Naive thymus-derived CD8-positive, alpha-beta T cell (primary cell): ENCODE measurements at regions not wholly inside any gene's neighbourhood (a gene's known extent, or its start where the extent isn't known, plus 50 kb on each side); places are given as distances from the start of the nearest gene placed in this dataset.

Experiments used
- ATAC-seq, 2 donors: fragments of 150-1000 bp; cut with Tn5 transposase in 1 of 2; sonication (Bioruptor Pico), chemical (Tn5 transposase) in 1 of 2; 1 replicate in 1 of 2; 2 replicates in 1 of 2; pipeline ENCODE4 v1.10.0; 2021; ENCODE audit warnings: mild to moderate bottlenecking in 2 of 2, moderate library complexity in 2 of 2
- POLR2A ChIA-PET: fragments of 350-600 bp; sonication (Branson Sonifier 250); formaldehyde crosslinking; loops from one replicate; lab custom pipeline; 2021; ENCODE audit warnings: antibody characterized with exemption; lab: Charles Lee
- DNase-seq, 10 donors: peaks; one replicate each; pipeline versions ENCODE4 v3.0.0 to v3.0.0-alpha.2; 2020 to 2022
- H3K27ac Mint-ChIP-seq, 10 donors: one replicate each; pipeline ENCODE4 v1.8.0; 2020 to 2022; ENCODE audit warnings: mild to moderate bottlenecking in 10 of 10, mixed read lengths in 10 of 10, moderate library complexity in 4 of 10, inconsistent platforms in 1 of 10
- H3K27me3 Mint-ChIP-seq, 5 donors: one replicate each; pipeline ENCODE4 v1.8.0; 2021 to 2022; ENCODE audit warnings: mixed read lengths in 5 of 5
- H3K36me3 Mint-ChIP-seq, 3 donors: one replicate each; pipeline ENCODE4 v1.8.0; 2020 to 2022; ENCODE audit warnings: mixed read lengths in 3 of 3, mild to moderate bottlenecking in 2 of 3, inconsistent platforms in 1 of 3
- H3K4me1 Mint-ChIP-seq, 4 donors: one replicate each; pipeline ENCODE4 v1.8.0; 2021 to 2022; ENCODE audit warnings: mixed read lengths in 4 of 4
- H3K4me3 Mint-ChIP-seq, 10 donors: one replicate each; pipeline ENCODE4 v1.8.0; 2020 to 2022; ENCODE audit warnings: mild to moderate bottlenecking in 10 of 10, mixed read lengths in 10 of 10, moderate library complexity in 6 of 10, inconsistent platforms in 1 of 10
- H3K9me3 Mint-ChIP-seq, 9 donors: one replicate each; pipeline ENCODE4 v1.8.0; 2020 to 2022; ENCODE audit warnings: mixed read lengths in 9 of 9, mild to moderate bottlenecking in 3 of 9, inconsistent platforms in 1 of 9, moderate library complexity in 1 of 9

DNA sequence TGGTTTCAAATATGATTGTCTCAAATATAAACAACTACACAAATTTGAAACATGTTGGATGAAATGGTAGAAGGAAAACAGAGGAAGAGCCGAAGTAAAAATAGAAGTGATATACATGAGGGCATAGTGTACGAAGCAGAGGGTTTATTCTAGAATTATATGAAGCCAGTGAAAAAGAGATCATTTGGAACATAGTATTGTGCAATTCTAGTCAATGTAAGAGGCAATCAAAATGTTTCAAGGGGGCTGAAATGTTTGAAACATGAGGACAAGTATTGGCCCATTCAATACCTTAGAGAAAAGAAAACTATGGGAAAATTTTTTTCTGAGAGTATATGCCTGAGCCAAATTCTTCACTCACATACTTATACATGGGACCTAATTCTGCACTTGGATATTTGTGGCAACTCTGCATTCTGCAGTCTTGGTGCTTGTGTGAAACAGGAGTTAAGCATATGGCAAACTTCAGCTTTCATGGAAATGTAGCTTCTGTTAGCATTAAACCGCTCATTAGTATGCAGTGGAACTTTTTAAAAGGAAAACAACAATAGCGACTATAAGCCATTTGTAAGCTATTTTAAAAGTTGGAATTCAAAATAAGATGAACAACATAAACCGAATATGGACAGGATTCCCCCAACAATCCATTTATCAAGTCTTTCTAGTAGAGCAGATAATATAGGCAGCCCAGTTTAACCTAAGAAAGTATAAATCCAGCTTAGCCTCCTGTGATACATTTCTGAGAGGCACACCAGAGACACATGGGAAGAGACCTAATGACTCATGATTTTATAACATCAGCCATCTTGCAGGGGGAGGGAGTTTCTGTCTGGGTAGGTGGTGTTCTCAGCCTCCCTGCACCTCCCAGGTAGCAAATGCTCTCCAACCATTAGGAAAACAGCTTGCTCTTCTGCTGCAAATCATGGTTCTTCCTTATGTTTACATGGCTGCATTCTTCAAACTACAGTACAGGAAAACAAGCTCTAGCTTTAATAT is 197.8 kb downstream of the PAX3 start:
- POLR2A ChIA-PET = no interaction called here
- H3K4me3 Mint-ChIP-seq = no peak overlapping the region
- no peaks in the 10 kb centered on the region for H3K36me3 Mint-ChIP-seq
- no peak for DNase-seq
- no peaks in the 10 kb centered on the region for H3K4me1 Mint-ChIP-seq
- no peak overlapping the region for H3K27ac Mint-ChIP-seq
- H3K27me3 Mint-ChIP-seq = peaks cover 0 to 8% (median 2%) of the 10 kb centered on the region in 5 donors
- H3K9me3 Mint-ChIP-seq = peaks cover 0 to 14% (median 0%) of the 10 kb centered on the region in 9 donors
- ATAC-seq = no peak

- peaks cover 0 to 15% (median 4%) of the 10 kb centered on the region in 9 donors for H3K9me3 Mint-ChIP-seq
- DNase-seq = no peak
- H3K4me1 Mint-ChIP-seq = no peaks in the 10 kb centered on the region
- H3K4me3 Mint-ChIP-seq = no peak overlapping the region
- no peaks in the 10 kb centered on the region for H3K36me3 Mint-ChIP-seq
- no peak for ATAC-seq
- no peak overlapping the region for H3K27ac Mint-ChIP-seq
- POLR2A ChIA-PET = no interaction called here
- H3K27me3 Mint-ChIP-seq = peaks cover 0 to 9% (median 0%) of the 10 kb centered on the region in 5 donors
Observed at GRCh38 chr2:222088561-222088960, 210.2 kb downstream of the PAX3 start.

DNA sequence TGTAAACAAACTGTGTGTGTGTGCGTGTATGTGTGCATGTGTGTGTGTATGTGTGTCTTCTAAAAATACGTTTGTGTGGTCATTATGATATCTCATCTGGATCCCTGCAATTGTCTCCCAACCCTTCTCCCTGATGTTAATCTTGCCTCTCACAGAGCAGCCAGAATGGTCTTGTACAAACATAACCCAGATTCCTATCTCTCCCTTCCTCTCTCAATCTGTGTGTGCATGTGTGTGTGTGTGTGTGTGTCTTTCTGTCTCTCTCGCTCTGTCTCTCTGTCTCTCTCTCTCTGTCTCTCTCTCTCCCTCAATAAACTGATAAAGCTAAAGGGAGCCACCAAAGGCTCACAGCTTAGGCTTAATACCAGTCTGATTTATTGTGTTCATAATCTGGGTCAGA is 210.8 kb downstream of the PAX3 start:
- no peak overlapping the region for H3K27ac Mint-ChIP-seq

GRCh38 chr2:222082201-222082600 is 216.6 kb downstream of the PAX3 start:
- POLR2A ChIA-PET = no interaction called here
- Mint-ChIP-seq H3K4me3 (no peak overlapping the region), H3K4me1 (no peaks in the 10 kb centered on the region), H3K36me3 (no peaks in the 10 kb centered on the region), H3K27me3 (peaks cover 0 to 9% (median 4%) of the 10 kb centered on the region in 5 donors), H3K9me3 (peaks cover 0 to 4% (median 0%) of the 10 kb centered on the region in 9 donors), H3K27ac (no peak overlapping the region)
- DNase-seq = no peak
- no peak for ATAC-seq

More for the DNA sequence above, 210.8 kb downstream of the PAX3 start:
- POLR2A ChIA-PET = no interaction called here
- Mint-ChIP-seq H3K4me1 (no peaks in the 10 kb centered on the region), H3K4me3 (no peak overlapping the region), H3K9me3 (peaks cover 0 to 15% (median 4%) of the 10 kb centered on the region in 9 donors), H3K27me3 (peaks cover 0 to 9% (median 0%) of the 10 kb centered on the region in 5 donors), H3K36me3 (no peaks in the 10 kb centered on the region)
- ATAC-seq (no peak), DNase-seq (no peak)

DNA sequence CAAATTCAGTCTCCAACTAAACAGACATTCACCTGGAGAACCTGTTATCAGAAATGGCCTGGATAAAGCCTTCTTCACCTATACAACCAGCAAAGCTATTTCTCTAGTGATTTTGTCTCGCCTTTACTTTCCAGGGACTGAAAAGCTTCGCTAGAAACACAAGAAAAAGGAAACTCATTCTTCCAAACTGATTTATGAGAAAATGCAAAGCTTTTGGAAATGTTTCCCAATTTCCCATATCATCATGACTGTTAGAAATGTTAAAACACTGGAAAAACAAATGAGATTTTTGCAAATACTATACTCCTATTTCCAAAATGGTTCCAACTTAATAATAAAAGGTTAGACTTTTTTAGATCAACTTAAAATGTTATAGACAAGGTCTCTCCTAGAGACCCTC is 218.7 kb downstream of the PAX3 start:
- Mint-ChIP-seq H3K4me3 (no peak overlapping the region), H3K27me3 (peaks cover 0 to 7% (median 2%) of the 10 kb centered on the region in 5 donors), H3K36me3 (no peaks in the 10 kb centered on the region), H3K27ac (no peak overlapping the region), H3K4me1 (no peaks in the 10 kb centered on the region), H3K9me3 (peaks cover 0 to 3% (median 0%) of the 10 kb centered on the region in 9 donors)
- POLR2A ChIA-PET = no interaction called here
- DNase-seq (no peak), ATAC-seq (no peak)

- POLR2A ChIA-PET = no interaction called here
- ATAC-seq (no peak), DNase-seq (no peak)
- Mint-ChIP-seq H3K9me3 (peaks cover 0 to 3% (median 0%) of the 10 kb centered on the region in 9 donors), H3K36me3 (no peaks in the 10 kb centered on the region), H3K27ac (no peak overlapping the region), H3K27me3 (peaks cover 2 to 14% (median 8%) of the 10 kb centered on the region in 5 donors), H3K4me1 (no peaks in the 10 kb centered on the region), H3K4me3 (no peak overlapping the region)
Observed at GRCh38 chr2:222076973-222077690, 221.7 kb downstream of the PAX3 start.

GRCh38 chr2:222074674-222075073 is 224.1 kb downstream of the PAX3 start:
- peaks cover 0 to 2% (median 0%) of the 10 kb centered on the region in 9 donors for H3K9me3 Mint-ChIP-seq
- H3K27me3 Mint-ChIP-seq = peaks cover 2 to 14% (median 8%) of the 10 kb centered on the region in 5 donors
- no peaks in the 10 kb centered on the region for H3K36me3 Mint-ChIP-seq

GRCh38 chr2:222071911-222072310 is 226.9 kb downstream of the PAX3 start:
- ATAC-seq = no peak
- Mint-ChIP-seq H3K4me3 (no peak overlapping the region), H3K4me1 (no peaks in the 10 kb centered on the region), H3K27ac (no peak overlapping the region), H3K27me3 (peaks cover 4 to 14% (median 7%) of the 10 kb centered on the region in 5 donors), H3K9me3 (peaks cover 0 to 10% (median 0%) of the 10 kb centered on the region in 9 donors), H3K36me3 (no peaks in the 10 kb centered on the region)
- POLR2A ChIA-PET = no interaction called here
- no peak for DNase-seq

More at GRCh38 chr2:222074674-222075073, 224.1 kb downstream of the PAX3 start:
- POLR2A ChIA-PET = no interaction called here
- no peaks in the 10 kb centered on the region for H3K4me1 Mint-ChIP-seq
- H3K27ac Mint-ChIP-seq = no peak overlapping the region
- ATAC-seq (no peak), DNase-seq (no peak)
- no peak overlapping the region for H3K4me3 Mint-ChIP-seq

- ATAC-seq (no peak), DNase-seq (no peak)
- H3K27me3 Mint-ChIP-seq = peaks cover 2 to 16% (median 7%) of the 10 kb centered on the region in 5 donors
- no peak overlapping the region for H3K4me3 Mint-ChIP-seq
- no peaks in the 10 kb centered on the region for H3K4me1 Mint-ChIP-seq
- no peaks in the 10 kb centered on the region for H3K36me3 Mint-ChIP-seq
- peaks cover 0 to 10% (median 0%) of the 10 kb centered on the region in 9 donors for H3K9me3 Mint-ChIP-seq
- POLR2A ChIA-PET = no interaction called here
- no peak overlapping the region for H3K27ac Mint-ChIP-seq
Observed at GRCh38 chr2:222064286-222064685, 234.5 kb downstream of the PAX3 start.

DNA sequence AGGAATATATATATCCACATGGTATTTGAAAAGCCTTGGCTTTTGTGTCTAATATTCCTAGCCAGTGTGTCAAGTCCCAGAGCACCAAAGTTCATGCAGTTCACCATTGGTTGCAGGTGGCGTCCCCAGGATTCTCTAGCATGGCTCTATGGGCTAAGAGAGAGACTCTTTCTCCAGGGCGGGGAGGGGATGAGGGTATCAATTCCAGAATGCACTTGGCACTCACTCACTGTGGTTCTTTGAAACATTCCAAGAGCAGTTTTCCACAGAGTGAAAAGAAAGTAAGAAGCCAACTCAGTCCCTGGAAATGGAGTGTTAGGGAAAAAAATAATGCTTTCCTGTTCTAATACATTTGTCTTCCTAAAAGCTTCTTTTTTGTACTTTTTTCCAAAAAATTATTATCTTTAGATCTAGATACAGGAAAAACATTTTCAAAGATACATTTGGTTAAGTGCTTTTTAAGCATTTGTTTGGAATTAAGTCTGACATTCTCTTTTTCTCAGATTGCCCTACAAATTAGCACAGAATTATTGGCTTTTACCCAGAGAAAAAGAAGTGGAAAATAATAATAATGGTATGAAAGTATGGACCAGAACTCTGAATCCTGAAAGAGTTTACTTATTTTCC is 239.9 kb downstream of the PAX3 start:
- DNase-seq (no peak), ATAC-seq (no peak)
- POLR2A ChIA-PET = no interaction called here
- Mint-ChIP-seq H3K4me3 (no peak overlapping the region), H3K4me1 (no peaks in the 10 kb centered on the region), H3K27me3 (peaks cover 10 to 40% (median 17%) of the 10 kb centered on the region in 5 donors), H3K9me3 (no peaks in the 10 kb centered on the region), H3K27ac (no peak overlapping the region), H3K36me3 (no peaks in the 10 kb centered on the region)

DNA sequence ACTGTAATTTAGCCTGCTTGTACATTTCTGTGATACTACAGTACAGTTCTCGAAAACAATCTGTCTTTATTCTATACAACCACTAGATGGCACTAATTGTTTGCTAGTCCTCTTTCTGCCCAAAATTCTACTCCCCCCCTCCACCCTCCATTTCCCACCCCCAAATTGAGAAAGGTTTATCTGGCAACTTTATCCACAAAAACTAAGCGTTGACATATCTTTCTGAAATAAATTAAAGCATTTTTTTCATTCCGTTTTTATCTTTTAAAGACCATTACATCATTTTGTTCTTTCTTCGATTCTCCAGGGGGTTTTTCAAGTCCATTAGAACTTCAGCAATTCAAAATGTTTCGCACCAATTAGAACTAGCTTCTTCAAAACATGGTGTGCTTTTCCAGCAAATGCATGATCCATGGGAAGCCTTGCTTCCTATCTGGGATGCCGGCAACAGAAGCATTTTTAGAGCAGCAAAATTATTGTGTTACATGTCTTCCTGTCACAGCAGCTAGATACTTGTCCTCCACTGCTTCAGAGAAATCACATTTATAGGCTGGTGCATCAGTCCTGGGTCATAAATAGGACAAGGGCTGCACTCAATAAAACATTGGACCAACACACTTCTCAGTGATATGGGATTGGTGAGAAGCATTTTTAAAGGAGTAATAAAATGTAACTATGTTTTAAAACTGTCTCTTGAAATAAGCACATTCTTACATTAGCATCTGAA is 241.3 kb downstream of the PAX3 start:
- H3K9me3 Mint-ChIP-seq = no peaks in the 10 kb centered on the region
- H3K27ac Mint-ChIP-seq = no peak overlapping the region
- no peak overlapping the region for H3K4me3 Mint-ChIP-seq
- no peaks in the 10 kb centered on the region for H3K36me3 Mint-ChIP-seq
- H3K27me3 Mint-ChIP-seq = peaks cover 10 to 49% (median 22%) of the 10 kb centered on the region in 5 donors
- H3K4me1 Mint-ChIP-seq = no peaks in the 10 kb centered on the region
- DNase-seq (no peak), ATAC-seq (no peak)
- POLR2A ChIA-PET = no interaction called here

DNA sequence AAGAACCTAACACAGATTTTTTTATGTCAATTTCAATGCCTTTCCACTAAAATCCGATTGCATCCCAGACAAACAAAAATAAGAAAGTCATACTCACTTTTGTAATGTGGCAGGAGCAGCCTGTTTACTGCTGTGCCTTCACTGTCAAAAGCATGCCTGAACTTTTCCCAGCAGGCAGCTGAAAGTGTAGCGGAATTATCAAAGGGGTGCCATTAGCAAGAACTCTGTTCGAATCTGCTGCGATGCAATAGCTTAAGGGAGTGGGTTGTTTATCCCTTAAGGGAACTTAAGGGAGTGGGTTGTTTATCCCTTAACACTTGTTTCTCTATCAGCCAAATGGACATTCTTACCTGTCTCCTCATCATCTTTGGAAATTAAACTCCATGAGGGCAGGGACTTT is 243.5 kb downstream of the PAX3 start:
- DNase-seq (no peak), ATAC-seq (no peak)
- POLR2A ChIA-PET = no interaction called here

More for the DNA sequence above, 243.5 kb downstream of the PAX3 start:
- Mint-ChIP-seq H3K36me3 (no peaks in the 10 kb centered on the region), H3K27me3 (peaks cover 16 to 52% (median 26%) of the 10 kb centered on the region in 5 donors), H3K4me1 (peaks cover 0 to 2% (median 0%) of the 10 kb centered on the region in 4 donors), H3K4me3 (no peak overlapping the region), H3K27ac (no peak overlapping the region), H3K9me3 (no peaks in the 10 kb centered on the region)
